WTC11 (cell line): ENCODE measurements at regions not wholly inside any gene's neighbourhood (a gene's known extent, or its start where the extent isn't known, plus 50 kb on each side); places are given as distances from the start of the nearest gene placed in this dataset.

Experiments
- ATAC-seq: fragments of 200-7000 bp; cut with Tn5 transposase; 2 replicates; pipeline ENCODE4 v1.10.0; 2021; ENCODE audit warnings: mild to moderate bottlenecking, moderate library complexity
- CTCF ChIA-PET: fragments of 300-600 bp; sonication (Branson Sonifier 250); formaldehyde crosslinking; loops from one replicate; lab custom pipeline; 2021; ENCODE audit warnings: antibody characterized with exemption; lab: Charles Lee
- POLR2A ChIA-PET: fragments of 350-600 bp; sonication (Branson Sonifier 250); formaldehyde crosslinking; loops from one replicate; lab custom pipeline; 2021; ENCODE audit warnings: antibody characterized with exemption; lab: Charles Lee
- DNase-seq: peaks from one replicate; pipeline ENCODE4 v3.0.0; 2021; ENCODE audit warnings: low spot score
- H3K27ac Mint-ChIP-seq: 2 replicates; pipeline ENCODE4 v1.8.0; 2021; ENCODE audit warnings: mixed read lengths
- H3K27me3 Mint-ChIP-seq: 2 replicates; pipeline ENCODE4 v1.8.0; 2021; ENCODE audit warnings: low read depth, mild to moderate bottlenecking, moderate library complexity, mixed read lengths
- H3K36me3 Mint-ChIP-seq: 2 replicates; pipeline ENCODE4 v1.8.0; 2021; ENCODE audit warnings: mixed read lengths
- H3K4me1 Mint-ChIP-seq: 2 replicates; pipeline ENCODE4 v1.8.0; 2022; ENCODE audit warnings: mixed read lengths
- H3K4me3 Mint-ChIP-seq: 2 replicates; pipeline ENCODE4 v1.8.0; 2021; ENCODE audit warnings: mild to moderate bottlenecking, moderate library complexity, mixed read lengths
- H3K9me3 Mint-ChIP-seq: 2 replicates; pipeline ENCODE4 v1.8.0; 2021; ENCODE audit warnings: mixed read lengths
- ATF3 ChIP-seq: sonication (generic); formaldehyde crosslinking; conservative IDR thresholded peaks from 2 replicates; pipeline ENCODE4 v1.8.1; 2022; ENCODE audit warnings: mild to moderate bottlenecking, missing genetic modification reagents
- ATF6 ChIP-seq: sonication (generic); formaldehyde crosslinking; IDR thresholded peaks from 2 replicates; pipeline ENCODE4 v1.8.1; 2023; ENCODE audit warnings: mild to moderate bottlenecking, missing genetic modification reagents
- CDX4 ChIP-seq: fragments of 250-450 bp; sonication (Bioruptor Pico); IDR thresholded peaks from 2 replicates; pipeline ENCODE4 v1.9.0; 2021; ENCODE audit warnings: moderate library complexity, mild to moderate bottlenecking, inconsistent platforms, borderline replicate concordance
- E2F5 ChIP-seq: sonication (generic); formaldehyde crosslinking; IDR thresholded peaks from 2 replicates; pipeline ENCODE4 v1.8.1; 2022; ENCODE audit warnings: mild to moderate bottlenecking, moderate library complexity, missing genetic modification reagents
- FOXK1 ChIP-seq: sonication (generic); formaldehyde crosslinking; IDR thresholded peaks from 2 replicates; pipeline ENCODE4 v1.8.0; 2022; ENCODE audit warnings: mild to moderate bottlenecking, moderate library complexity, missing genetic modification reagents
- GRHL2 ChIP-seq: fragments of 250-450 bp; sonication (Bioruptor Pico); IDR thresholded peaks from 2 replicates; pipeline ENCODE4 v1.8.0; 2022; ENCODE audit warnings: mild to moderate bottlenecking, moderate library complexity; ENCODE audit not compliant: insufficient replicate concordance, severe bottlenecking
- IRF2 ChIP-seq: sonication (generic); formaldehyde crosslinking; IDR thresholded peaks from 2 replicates; pipeline ENCODE4 v1.8.0; 2022; ENCODE audit warnings: low read depth, missing genetic modification reagents, borderline replicate concordance
- JUN ChIP-seq: sonication (generic); formaldehyde crosslinking; IDR thresholded peaks from 2 replicates; pipeline ENCODE4 v1.8.0; 2023; ENCODE audit warnings: mild to moderate bottlenecking, missing genetic modification reagents
- MXD4 ChIP-seq: fragments of 250-450 bp; sonication (Bioruptor Pico); IDR thresholded peaks from 2 replicates; pipeline ENCODE4 v1.8.0; 2021; ENCODE audit warnings: mild to moderate bottlenecking, moderate library complexity, borderline replicate concordance
- PREB ChIP-seq: sonication (generic); formaldehyde crosslinking; IDR thresholded peaks from 2 replicates; pipeline ENCODE4 v1.8.1; 2022; ENCODE audit warnings: mild to moderate bottlenecking, missing genetic modification reagents, moderate library complexity, borderline replicate concordance
- PRRX2 ChIP-seq: fragments of 250-450 bp; sonication (Bioruptor Pico); IDR thresholded peaks from 2 replicates; pipeline ENCODE4 v1.8.0; 2021; ENCODE audit warnings: mild to moderate bottlenecking
- SOX15 ChIP-seq: fragments of 250-450 bp; sonication (Bioruptor Pico); IDR thresholded peaks from 2 replicates; pipeline ENCODE4 v1.9.0; 2021; ENCODE audit warnings: mild to moderate bottlenecking
- TCF7 ChIP-seq: sonication (generic); formaldehyde crosslinking; IDR thresholded peaks from 2 replicates; pipeline ENCODE4 v1.8.0; 2022; ENCODE audit warnings: mild to moderate bottlenecking, low read depth, missing genetic modification reagents, moderate library complexity
- TEAD4 ChIP-seq: sonication (generic); formaldehyde crosslinking; IDR thresholded peaks from 2 replicates; pipeline ENCODE4 v1.8.0; 2022; ENCODE audit warnings: mild to moderate bottlenecking, missing genetic modification reagents
- ZBTB21 ChIP-seq: sonication (generic); formaldehyde crosslinking; IDR thresholded peaks from 2 replicates; pipeline ENCODE4 v1.8.1; 2023; ENCODE audit warnings: mild to moderate bottlenecking, missing genetic modification reagents, borderline replicate concordance
- ZNF232 ChIP-seq: sonication (generic); formaldehyde crosslinking; IDR thresholded peaks from 2 replicates; pipeline ENCODE4 v1.8.0; 2022; ENCODE audit warnings: mild to moderate bottlenecking, missing genetic modification reagents
- ZNF263 ChIP-seq: sonication (generic); formaldehyde crosslinking; IDR thresholded peaks from 2 replicates; pipeline ENCODE4 v1.8.1; 2022; ENCODE audit warnings: low read depth, mild to moderate bottlenecking, moderate library complexity, missing genetic modification reagents
- ZNF396 ChIP-seq: fragments of 250-450 bp; sonication (Bioruptor Pico); IDR thresholded peaks from 2 replicates; pipeline ENCODE4 v1.8.0; 2021; ENCODE audit warnings: mild to moderate bottlenecking, moderate library complexity, borderline replicate concordance
- ZNF416 ChIP-seq: fragments of 250-450 bp; sonication (Bioruptor Pico); IDR thresholded peaks from 2 replicates; pipeline ENCODE4 v1.9.0; 2021; ENCODE audit warnings: mild to moderate bottlenecking, inconsistent platforms
- ZSCAN18 ChIP-seq: fragments of 250-450 bp; sonication (Bioruptor Pico); IDR thresholded peaks from 2 replicates; pipeline ENCODE4 v2.1.2; 2022; ENCODE audit warnings: mild to moderate bottlenecking, moderate library complexity
- TF ChIP-seq, protein P1 (sequence below): sonication (generic); formaldehyde crosslinking; IDR thresholded peaks from 2 replicates; pipeline ENCODE4 v1.8.0; 2023; ENCODE audit warnings: missing genetic modification reagents, mild to moderate bottlenecking, borderline replicate concordance
- TF ChIP-seq, protein P2 (sequence below): sonication (generic); formaldehyde crosslinking; IDR thresholded peaks from 2 replicates; pipeline ENCODE4 v1.8.0; 2022; ENCODE audit warnings: mild to moderate bottlenecking, missing genetic modification reagents
- TF ChIP-seq, protein P3 (sequence below): sonication (generic); formaldehyde crosslinking; IDR thresholded peaks from 2 replicates; pipeline ENCODE4 v1.8.0; 2022; ENCODE audit warnings: mild to moderate bottlenecking, missing genetic modification reagents

DNA sequence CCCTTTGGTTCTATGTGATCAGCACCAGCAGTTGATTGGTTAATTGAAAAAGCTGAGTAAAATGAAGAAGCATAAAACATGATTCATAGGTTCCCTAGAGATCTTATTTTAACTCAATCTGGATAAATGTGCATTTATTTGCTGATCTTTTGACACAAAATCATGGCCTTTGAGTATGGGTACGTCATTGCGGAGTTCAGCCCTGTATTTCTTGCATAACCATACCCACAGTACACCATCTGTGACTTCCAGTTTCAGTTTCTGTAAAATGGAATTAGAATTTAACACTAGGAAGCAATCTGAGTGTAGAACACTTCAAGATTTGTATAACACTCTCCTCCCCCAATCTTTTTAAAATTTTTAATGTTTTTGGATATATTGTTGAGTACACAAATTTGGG is 358.2 kb downstream of the DDX10 start (continued):
- TF ChIP-seq, protein P1, sequence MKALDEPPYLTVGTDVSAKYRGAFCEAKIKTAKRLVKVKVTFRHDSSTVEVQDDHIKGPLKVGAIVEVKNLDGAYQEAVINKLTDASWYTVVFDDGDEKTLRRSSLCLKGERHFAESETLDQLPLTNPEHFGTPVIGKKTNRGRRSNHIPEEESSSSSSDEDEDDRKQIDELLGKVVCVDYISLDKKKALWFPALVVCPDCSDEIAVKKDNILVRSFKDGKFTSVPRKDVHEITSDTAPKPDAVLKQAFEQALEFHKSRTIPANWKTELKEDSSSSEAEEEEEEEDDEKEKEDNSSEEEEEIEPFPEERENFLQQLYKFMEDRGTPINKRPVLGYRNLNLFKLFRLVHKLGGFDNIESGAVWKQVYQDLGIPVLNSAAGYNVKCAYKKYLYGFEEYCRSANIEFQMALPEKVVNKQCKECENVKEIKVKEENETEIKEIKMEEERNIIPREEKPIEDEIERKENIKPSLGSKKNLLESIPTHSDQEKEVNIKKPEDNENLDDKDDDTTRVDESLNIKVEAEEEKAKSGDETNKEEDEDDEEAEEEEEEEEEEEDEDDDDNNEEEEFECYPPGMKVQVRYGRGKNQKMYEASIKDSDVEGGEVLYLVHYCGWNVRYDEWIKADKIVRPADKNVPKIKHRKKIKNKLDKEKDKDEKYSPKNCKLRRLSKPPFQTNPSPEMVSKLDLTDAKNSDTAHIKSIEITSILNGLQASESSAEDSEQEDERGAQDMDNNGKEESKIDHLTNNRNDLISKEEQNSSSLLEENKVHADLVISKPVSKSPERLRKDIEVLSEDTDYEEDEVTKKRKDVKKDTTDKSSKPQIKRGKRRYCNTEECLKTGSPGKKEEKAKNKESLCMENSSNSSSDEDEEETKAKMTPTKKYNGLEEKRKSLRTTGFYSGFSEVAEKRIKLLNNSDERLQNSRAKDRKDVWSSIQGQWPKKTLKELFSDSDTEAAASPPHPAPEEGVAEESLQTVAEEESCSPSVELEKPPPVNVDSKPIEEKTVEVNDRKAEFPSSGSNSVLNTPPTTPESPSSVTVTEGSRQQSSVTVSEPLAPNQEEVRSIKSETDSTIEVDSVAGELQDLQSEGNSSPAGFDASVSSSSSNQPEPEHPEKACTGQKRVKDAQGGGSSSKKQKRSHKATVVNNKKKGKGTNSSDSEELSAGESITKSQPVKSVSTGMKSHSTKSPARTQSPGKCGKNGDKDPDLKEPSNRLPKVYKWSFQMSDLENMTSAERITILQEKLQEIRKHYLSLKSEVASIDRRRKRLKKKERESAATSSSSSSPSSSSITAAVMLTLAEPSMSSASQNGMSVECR (CRISPR knock-in tag), result no peak
- no peak for TF ChIP-seq ZNF232 (CRISPR knock-in tag)
- no peak for TF ChIP-seq ZBTB21 (CRISPR knock-in tag)
- no peak for TF ChIP-seq E2F5 (CRISPR knock-in tag)
- TF ChIP-seq, protein P2, sequence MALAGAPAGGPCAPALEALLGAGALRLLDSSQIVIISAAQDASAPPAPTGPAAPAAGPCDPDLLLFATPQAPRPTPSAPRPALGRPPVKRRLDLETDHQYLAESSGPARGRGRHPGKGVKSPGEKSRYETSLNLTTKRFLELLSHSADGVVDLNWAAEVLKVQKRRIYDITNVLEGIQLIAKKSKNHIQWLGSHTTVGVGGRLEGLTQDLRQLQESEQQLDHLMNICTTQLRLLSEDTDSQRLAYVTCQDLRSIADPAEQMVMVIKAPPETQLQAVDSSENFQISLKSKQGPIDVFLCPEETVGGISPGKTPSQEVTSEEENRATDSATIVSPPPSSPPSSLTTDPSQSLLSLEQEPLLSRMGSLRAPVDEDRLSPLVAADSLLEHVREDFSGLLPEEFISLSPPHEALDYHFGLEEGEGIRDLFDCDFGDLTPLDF, result no peak
- TF ChIP-seq ZNF416, result no peak
- TF ChIP-seq ATF3 (CRISPR knock-in tag), result no peak
- no peak for TF ChIP-seq FOXK1 (CRISPR knock-in tag)
- TF ChIP-seq ZSCAN18 (CRISPR knock-in tag), result no peak
- no peak for TF ChIP-seq ZNF396 (CRISPR knock-in tag)
- TF ChIP-seq ZNF263 (CRISPR knock-in tag), result no peak
- no peak for TF ChIP-seq SOX15
- no peak for TF ChIP-seq MXD4
- no peak for TF ChIP-seq PREB
- TF ChIP-seq IRF2, result no peak

DNA sequence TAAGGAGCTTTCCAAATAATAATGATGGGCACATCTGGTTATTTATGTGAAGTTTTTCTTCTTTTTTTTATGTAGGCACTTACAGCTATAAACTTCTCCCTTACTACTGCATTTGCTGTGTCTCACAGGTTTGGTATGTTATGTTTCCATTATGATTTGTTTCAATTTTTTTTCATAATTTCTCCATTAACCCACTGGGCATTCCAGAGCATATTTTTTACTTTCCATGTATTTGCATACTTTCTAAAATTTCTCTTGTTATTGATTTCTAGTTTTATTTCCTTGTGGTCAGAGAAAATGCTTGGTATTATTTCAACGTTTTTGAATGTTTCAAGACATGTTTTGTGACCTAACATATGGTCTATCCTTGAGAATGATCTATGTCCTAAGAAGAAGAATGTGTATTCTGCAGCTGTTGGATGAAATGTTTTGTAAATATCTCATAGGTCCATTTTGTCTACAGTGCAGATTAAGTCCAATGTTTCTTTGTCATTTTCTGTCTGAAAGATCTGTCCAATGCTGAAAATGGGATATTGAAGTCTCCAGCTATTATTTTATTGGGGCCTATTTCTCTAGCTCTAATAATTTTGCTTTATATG is 362.1 kb downstream of the DDX10 start:
- CTCF ChIA-PET, result no interaction called here
- no peak for DNase-seq

More for the DNA sequence above, 362.1 kb downstream of the DDX10 start:
- H3K4me1 Mint-ChIP-seq, result no peaks in the 10 kb centered on the region
- POLR2A ChIA-PET, result no interaction called here
- 0 out of 2 replicates have a peak, but pooled peaks cover 2% of the 10 kb centered on the region for H3K36me3 Mint-ChIP-seq
- no peak for ATAC-seq
- no peaks in the 10 kb centered on the region for H3K27me3 Mint-ChIP-seq
- no peak overlapping the region for H3K27ac Mint-ChIP-seq
- TF ChIP-seq CDX4 (CRISPR knock-in tag) (no peak), TEAD4 (CRISPR knock-in tag) (no peak), TCF7 (CRISPR knock-in tag) (no peak), ATF6 (CRISPR knock-in tag) (no peak), PRRX2 (CRISPR knock-in tag) (no peak), JUN (CRISPR knock-in tag) (no peak), GRHL2 (CRISPR knock-in tag) (no peak)
- TF ChIP-seq, protein P3, sequence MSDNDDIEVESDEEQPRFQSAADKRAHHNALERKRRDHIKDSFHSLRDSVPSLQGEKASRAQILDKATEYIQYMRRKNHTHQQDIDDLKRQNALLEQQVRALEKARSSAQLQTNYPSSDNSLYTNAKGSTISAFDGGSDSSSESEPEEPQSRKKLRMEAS (CRISPR knock-in tag), result no peak
- peaks cover 27% of the 10 kb centered on the region for H3K9me3 Mint-ChIP-seq
- H3K4me3 Mint-ChIP-seq, result no peak overlapping the region
